DND-41 (cell line): ENCODE measurements at regions not wholly inside any gene's neighbourhood (a gene's known extent, or its start where the extent isn't known, plus 50 kb on each side); places are given as distances from the start of the nearest gene placed in this dataset.

ENCODE experiments used
- EZH2 ChIP-seq: IDR thresholded peaks from 3 replicates; pipeline ENCODE4 v1.6.1; 2012; ENCODE audit warnings: borderline replicate concordance, low read depth, mild to moderate bottlenecking, moderate library complexity, low read length, inconsistent platforms; ENCODE audit not compliant: severe bottlenecking
- TF ChIP-seq, protein P1 (sequence below): IDR thresholded peaks from 2 replicates; pipeline ENCODE4 v1.5.1; 2012; ENCODE audit warnings: borderline replicate concordance, low read length, moderate library complexity, mild to moderate bottlenecking; ENCODE audit not compliant: poor library complexity, severe bottlenecking; ENCODE audit errors: extremely low read depth

DNA sequence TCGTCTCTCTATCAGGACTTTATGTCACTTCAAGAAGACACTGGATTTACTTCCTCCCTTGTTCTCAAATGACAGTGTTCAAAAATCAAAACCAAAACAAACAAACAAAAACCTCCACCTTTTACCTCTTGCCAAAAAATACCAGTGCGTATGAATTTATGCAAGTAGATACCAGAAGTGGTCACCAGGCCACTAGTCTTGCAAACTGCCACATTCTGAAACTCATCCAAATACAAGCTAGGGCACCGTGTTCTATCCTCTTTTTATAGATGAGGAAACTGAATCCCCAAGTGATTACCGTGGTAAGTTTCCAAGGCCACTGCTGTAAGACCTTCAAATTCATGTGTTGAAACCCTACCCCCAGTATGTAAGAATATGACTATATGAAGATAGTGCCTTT is 343.9 kb upstream of the KITLG start:
- TF ChIP-seq, protein P1, sequence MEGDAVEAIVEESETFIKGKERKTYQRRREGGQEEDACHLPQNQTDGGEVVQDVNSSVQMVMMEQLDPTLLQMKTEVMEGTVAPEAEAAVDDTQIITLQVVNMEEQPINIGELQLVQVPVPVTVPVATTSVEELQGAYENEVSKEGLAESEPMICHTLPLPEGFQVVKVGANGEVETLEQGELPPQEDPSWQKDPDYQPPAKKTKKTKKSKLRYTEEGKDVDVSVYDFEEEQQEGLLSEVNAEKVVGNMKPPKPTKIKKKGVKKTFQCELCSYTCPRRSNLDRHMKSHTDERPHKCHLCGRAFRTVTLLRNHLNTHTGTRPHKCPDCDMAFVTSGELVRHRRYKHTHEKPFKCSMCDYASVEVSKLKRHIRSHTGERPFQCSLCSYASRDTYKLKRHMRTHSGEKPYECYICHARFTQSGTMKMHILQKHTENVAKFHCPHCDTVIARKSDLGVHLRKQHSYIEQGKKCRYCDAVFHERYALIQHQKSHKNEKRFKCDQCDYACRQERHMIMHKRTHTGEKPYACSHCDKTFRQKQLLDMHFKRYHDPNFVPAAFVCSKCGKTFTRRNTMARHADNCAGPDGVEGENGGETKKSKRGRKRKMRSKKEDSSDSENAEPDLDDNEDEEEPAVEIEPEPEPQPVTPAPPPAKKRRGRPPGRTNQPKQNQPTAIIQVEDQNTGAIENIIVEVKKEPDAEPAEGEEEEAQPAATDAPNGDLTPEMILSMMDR = no peak
- no peak for TF ChIP-seq EZH2
